Upper lobe of right lung (tissue), 1 donor: ENCODE measurements at regions not wholly inside any gene's neighbourhood (a gene's known extent, or its start where the extent isn't known, plus 50 kb on each side); places are given as distances from the start of the nearest gene placed in this dataset.
"Not testable (repeated sequence)": the region's sequence is repeated elsewhere in the genome, so short reads cannot be mapped to it uniquely, and the experiment has no call there.

ENCODE experiments used
- ATAC-seq: fragments of 200-7000 bp; cut with Tn5 transposase; one replicate; pipeline ENCODE4 v1.9.1; 2020; ENCODE audit warnings: mild to moderate bottlenecking, moderate library complexity
- DNase-seq: peaks from one replicate; pipeline ENCODE4 v3.0.0-alpha.2; 2020
- H3K27ac ChIP-seq: fragments of 200-600 bp; one replicate; pipeline ENCODE4 v1.8.0; 2022
- H3K27me3 ChIP-seq: fragments of 200-600 bp; one replicate; pipeline ENCODE4 v1.8.0; 2022; ENCODE audit warnings: mild to moderate bottlenecking
- H3K36me3 ChIP-seq: fragments of 200-600 bp; one replicate; pipeline ENCODE4 v1.8.0; 2022
- H3K4me1 ChIP-seq: fragments of 200-600 bp; one replicate; pipeline ENCODE4 v1.8.0; 2022
- H3K4me3 ChIP-seq: fragments of 200-600 bp; one replicate; pipeline ENCODE4 v1.8.0; 2022; ENCODE audit warnings: mild to moderate bottlenecking
- H3K9me3 ChIP-seq: fragments of 200-600 bp; one replicate; pipeline ENCODE4 v1.8.0; 2022
- CTCF ChIP-seq: fragments of 200-600 bp; IDR thresholded peaks from one replicate; pipeline ENCODE4 v1.8.0; 2022; ENCODE audit warnings: antibody characterized with exemption
- intact Hi-C: fragments of 100-400 bp; cut with DNase I; formaldehyde crosslinking; loops from one replicate; pipeline ENCODE4 v1.11.0; 2022
- donor health status: DM: no; HTN: yes; CAD: no; lungs with severe emphysema.

DNA sequence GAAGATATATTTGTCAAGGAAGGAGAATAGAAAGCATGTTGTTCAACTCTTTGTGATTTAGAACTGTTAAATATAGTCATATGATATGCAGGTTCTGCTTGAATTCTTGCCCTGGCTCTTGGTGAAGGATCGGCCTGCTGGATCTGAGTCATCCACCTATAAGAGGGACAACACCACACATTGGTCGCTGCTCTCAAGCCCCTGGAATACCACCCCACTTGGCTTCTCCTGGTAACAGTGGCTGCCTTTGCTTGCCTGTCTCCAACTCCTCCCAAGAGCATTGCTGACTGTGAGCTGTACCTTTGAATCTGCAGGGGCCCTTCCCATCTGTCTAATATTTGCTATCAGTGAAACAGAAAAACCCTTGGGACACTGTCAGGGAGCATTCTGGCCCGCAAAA lies 78.9 kb upstream of the DGKG start:
- ATAC-seq = no peak
- Histone ChIP-seq H3K4me1 (no peaks in the 10 kb centered on the region), H3K4me3 (no peak overlapping the region), H3K27me3 (no peaks in the 10 kb centered on the region), H3K27ac (no peak overlapping the region), H3K9me3 (no peaks in the 10 kb centered on the region), H3K36me3 (no peaks in the 10 kb centered on the region)
- DNase-seq = no peak
- intact Hi-C loops = no loop called here
- no peak for TF ChIP-seq CTCF

GRCh38 chr3:186439725-186440124 lies 77.7 kb upstream of the DGKG start:
- no peaks in the 10 kb centered on the region for H3K4me1 ChIP-seq

GRCh38 chr3:186435332-186435731 lies 73.3 kb upstream of the DGKG start:
- H3K4me3 ChIP-seq, H3K4me1 ChIP-seq, H3K27me3 ChIP-seq, DNase-seq, ATAC-seq, H3K36me3 ChIP-seq, intact Hi-C loops, H3K9me3 ChIP-seq, H3K27ac ChIP-seq: not testable (repeated sequence)

More at GRCh38 chr3:186439725-186440124, 77.7 kb upstream of the DGKG start:
- intact Hi-C loops = no loop called here
- DNase-seq (no peak), ATAC-seq (no peak)
- Histone ChIP-seq H3K9me3 (no peaks in the 10 kb centered on the region), H3K4me3 (no peak overlapping the region), H3K36me3 (no peaks in the 10 kb centered on the region), H3K27me3 (no peaks in the 10 kb centered on the region), H3K27ac (no peak overlapping the region)
- TF ChIP-seq CTCF = no peak

DNA sequence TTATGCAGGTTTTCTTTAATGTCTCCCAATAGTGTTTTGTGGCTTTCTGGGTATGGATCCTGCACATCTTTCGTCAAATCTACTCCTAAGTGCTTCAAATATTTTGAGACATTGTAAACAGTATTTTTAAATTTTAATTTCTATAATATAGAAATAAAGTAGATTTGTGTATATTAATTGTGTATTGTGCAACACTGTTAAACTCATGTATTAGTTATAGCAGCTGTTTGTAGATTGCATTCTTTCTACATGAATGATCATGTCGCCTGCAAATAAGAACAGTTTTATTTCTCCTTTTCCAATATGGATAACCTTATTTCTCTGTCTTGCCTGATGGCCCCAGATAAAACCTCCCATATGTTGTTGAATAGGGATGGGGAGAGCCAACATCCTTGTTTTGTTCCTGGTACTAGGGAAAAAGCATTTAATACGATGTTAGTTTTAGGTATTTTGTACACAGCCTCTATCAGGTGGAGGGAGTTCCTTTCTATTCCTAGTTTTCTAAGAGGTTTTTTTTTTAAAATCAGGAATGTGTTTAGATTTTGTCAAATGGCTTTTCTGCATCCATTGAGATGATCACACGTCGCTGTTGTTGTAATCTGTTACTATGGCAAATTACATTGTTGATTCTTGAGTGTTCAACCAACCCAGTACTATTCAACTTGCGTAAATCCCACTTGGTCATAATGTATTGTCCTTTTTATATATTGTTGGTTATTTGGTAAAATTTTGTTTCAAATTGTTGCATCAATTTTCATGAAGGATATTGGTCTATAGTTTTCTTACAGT lies 71.1 kb upstream of the DGKG start:
- H3K27me3 ChIP-seq = no peaks in the 10 kb centered on the region
- H3K27ac ChIP-seq = no peak overlapping the region
- H3K9me3 ChIP-seq = no peaks in the 10 kb centered on the region
- H3K36me3 ChIP-seq = no peaks in the 10 kb centered on the region
- no peak overlapping the region for H3K4me3 ChIP-seq
- DNase-seq = no peak
- ATAC-seq = no peak
- no peaks in the 10 kb centered on the region for H3K4me1 ChIP-seq
- TF ChIP-seq CTCF = no peak
- intact Hi-C loops = no loop called here

DNA sequence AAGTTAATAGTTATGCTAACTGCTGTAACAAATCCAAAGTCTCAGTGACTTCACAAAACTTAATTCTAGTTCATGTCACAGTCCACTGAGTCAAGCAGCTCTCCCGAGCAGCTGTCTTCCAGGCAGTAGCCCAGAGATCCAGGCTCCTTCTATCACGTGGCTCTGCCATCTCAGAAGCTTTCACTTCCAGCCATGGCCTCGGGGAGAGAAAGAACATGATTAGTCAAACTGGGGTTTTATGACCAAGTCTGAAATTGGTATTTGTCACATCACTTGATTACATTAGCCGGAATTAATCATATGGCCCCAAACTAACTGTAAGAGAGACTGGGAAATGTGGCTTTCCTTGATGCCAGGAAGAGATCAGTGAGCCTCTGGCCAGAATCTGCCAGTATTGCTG lies 70.2 kb upstream of the DGKG start:
- DNase-seq (no peak), ATAC-seq (no peak)
- H3K27me3 ChIP-seq = no peaks in the 10 kb centered on the region
- no peak overlapping the region for H3K27ac ChIP-seq
- TF ChIP-seq CTCF = no peak
- no peaks in the 10 kb centered on the region for H3K4me1 ChIP-seq
- H3K36me3 ChIP-seq = no peaks in the 10 kb centered on the region
- no peak overlapping the region for H3K4me3 ChIP-seq
- intact Hi-C loops = no loop called here
- no peaks in the 10 kb centered on the region for H3K9me3 ChIP-seq

DNA sequence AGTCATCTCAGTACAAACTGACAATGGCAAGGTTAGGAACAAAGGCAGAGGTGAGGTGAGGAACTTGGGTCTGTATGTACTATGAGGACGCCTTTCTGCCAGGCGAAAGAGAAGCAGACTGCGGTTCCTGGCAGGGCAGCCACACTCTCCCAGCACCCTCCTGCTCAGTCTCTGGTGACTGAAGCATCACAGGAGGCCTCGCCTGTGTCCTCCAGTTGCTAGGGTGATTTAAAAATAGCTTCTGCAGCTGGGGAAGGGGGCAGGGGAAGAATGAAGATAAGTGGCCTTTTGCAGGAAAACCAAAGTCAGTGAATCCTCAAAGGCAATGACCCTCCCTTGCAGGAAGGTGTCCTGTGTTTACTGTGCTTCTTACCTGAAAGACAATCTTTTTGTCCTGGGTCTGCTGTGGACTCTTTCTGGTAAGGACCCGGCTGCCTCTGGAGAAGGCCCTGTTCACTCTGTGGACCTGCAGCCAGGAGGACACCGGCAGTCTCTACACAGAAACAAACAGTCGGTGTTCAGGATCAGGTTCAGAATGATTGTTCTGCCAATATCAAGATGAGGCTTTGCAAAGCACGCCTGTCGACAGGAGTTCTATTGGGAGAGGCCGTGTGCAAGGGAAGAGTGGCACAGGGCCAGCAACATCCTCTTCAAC lies 65.7 kb upstream of the DGKG start:
- DNase-seq = no peak
- Histone ChIP-seq H3K27ac (no peak overlapping the region), H3K4me1 (no peaks in the 10 kb centered on the region)

More for the DNA sequence above, 65.7 kb upstream of the DGKG start:
- TF ChIP-seq CTCF = no peak
- no peak for ATAC-seq
- Histone ChIP-seq H3K36me3 (no peaks in the 10 kb centered on the region), H3K4me3 (no peak overlapping the region), H3K9me3 (no peaks in the 10 kb centered on the region), H3K27me3 (no peaks in the 10 kb centered on the region)
- intact Hi-C loops = no loop called here
